A549 (cell line): ENCODE measurements at regions not wholly inside any gene's neighbourhood (a gene's known extent, or its start where the extent isn't known, plus 50 kb on each side); places are given as distances from the start of the nearest gene placed in this dataset.

ENCODE experiments used
- BHLHE40 ChIP-seq: IDR thresholded peaks from 2 replicates; pipeline ENCODE4 v1.6.1; 2012; ENCODE audit warnings: low read depth, low read length, inconsistent platforms
- CBX8 ChIP-seq: fragments of 200-600 bp; sonication (generic); IDR thresholded peaks from 2 replicates; pipeline ENCODE4 v1.6.1; 2016
- CEBPB ChIP-seq, 2 experiments: fragments of >200 bp in 1 of 2; sonication (Bioruptor Twin) in 1 of 2; formaldehyde crosslinking in 1 of 2; IDR thresholded peaks; 2 replicates each; pipeline ENCODE4 v1.6.1; 2012 to 2016
- CHD2 ChIP-seq: fragments of 150-350 bp; IDR thresholded peaks from 2 replicates; pipeline ENCODE4 v1.6.1; 2014; ENCODE audit warnings: low read length; ENCODE audit not compliant: partially characterized antibody
- CTCF ChIP-seq: fragments of >200 bp; sonication (Bioruptor Twin); formaldehyde crosslinking; IDR thresholded peaks from 3 replicates; pipeline ENCODE4 v1.5.1; 2016
- JUN ChIP-seq, 2 experiments: fragments of >200 bp; sonication (Bioruptor Twin); formaldehyde crosslinking; IDR thresholded peaks; 2 replicates in 1 of 2; 3 replicates in 1 of 2; pipeline ENCODE4 v1.6.1; 2016 to 2017
- MAFK ChIP-seq: fragments of 450-650 bp; IDR thresholded peaks from 2 replicates; pipeline ENCODE4 v1.6.1; 2014; ENCODE audit not compliant: partially characterized antibody
- MAZ ChIP-seq: fragments of 150-350 bp; IDR thresholded peaks from 2 replicates; pipeline ENCODE4 v1.6.1; 2014; ENCODE audit warnings: antibody characterized with exemption, low read depth, low read length, borderline replicate concordance
- MYC ChIP-seq: IDR thresholded peaks from 2 replicates; pipeline ENCODE4 v1.6.1; 2012; ENCODE audit warnings: mild to moderate bottlenecking, inconsistent platforms, low read length, improper control_type of control experiment, borderline replicate concordance
- NFE2L2 ChIP-seq: fragments of 150-350 bp; conservative IDR thresholded peaks from 2 replicates; pipeline ENCODE4 v1.6.1; 2014; ENCODE audit warnings: low read length
- RFX5 ChIP-seq: fragments of 450-650 bp; IDR thresholded peaks from 2 replicates; pipeline ENCODE4 v1.7.1; 2014; ENCODE audit warnings: antibody characterized with exemption, mild to moderate bottlenecking, moderate library complexity
- SMC3 ChIP-seq: fragments of >200 bp; sonication (Bioruptor Twin); formaldehyde crosslinking; IDR thresholded peaks from 3 replicates; pipeline ENCODE4 v1.6.1; 2018; ENCODE audit warnings: inconsistent platforms
- TF ChIP-seq, protein P1 (sequence below): IDR thresholded peaks from 2 replicates; pipeline ENCODE4 v1.6.1; 2012
- TF ChIP-seq, protein P2 (sequence below): fragments of 200-600 bp; sonication (generic); IDR thresholded peaks from 2 replicates; pipeline ENCODE4 v1.6.1; 2016; ENCODE audit warnings: antibody characterized with exemption, mild to moderate bottlenecking, moderate library complexity

DNA sequence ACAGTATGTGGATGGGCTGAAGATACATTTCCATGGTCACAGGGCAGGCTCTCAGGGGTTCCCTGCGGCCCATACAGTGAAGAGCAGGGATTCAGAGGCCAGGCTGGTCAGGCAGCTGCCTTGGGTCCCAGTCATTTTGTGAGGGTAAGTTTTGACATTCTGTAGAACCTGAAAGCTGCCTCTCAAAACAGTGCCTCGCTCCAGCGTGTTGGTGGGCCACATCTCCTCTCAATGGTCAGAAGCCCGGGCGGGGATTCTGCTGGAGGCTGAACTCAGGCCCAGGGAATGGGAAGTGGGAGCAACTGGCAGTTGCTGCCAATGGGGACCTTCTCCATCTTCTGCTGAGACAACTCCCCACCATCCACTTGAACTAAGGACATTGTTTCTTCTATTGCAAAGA lies 190.0 kb downstream of the PTPN20 start:
- TF ChIP-seq MAFK (no peak), CBX8 (no peak), CTCF (no peak), NFE2L2 (no peak), RFX5 (no peak), MAZ (no peak), CHD2 (no peak), SMC3 (no peak), BHLHE40 (no peak), CEBPB (IDR thresholded peaks at IDR 0.05) (no peak), JUN (IDR thresholded peaks at IDR 0.05) (no peak), MYC (no peak)
- TF ChIP-seq, protein P1, sequence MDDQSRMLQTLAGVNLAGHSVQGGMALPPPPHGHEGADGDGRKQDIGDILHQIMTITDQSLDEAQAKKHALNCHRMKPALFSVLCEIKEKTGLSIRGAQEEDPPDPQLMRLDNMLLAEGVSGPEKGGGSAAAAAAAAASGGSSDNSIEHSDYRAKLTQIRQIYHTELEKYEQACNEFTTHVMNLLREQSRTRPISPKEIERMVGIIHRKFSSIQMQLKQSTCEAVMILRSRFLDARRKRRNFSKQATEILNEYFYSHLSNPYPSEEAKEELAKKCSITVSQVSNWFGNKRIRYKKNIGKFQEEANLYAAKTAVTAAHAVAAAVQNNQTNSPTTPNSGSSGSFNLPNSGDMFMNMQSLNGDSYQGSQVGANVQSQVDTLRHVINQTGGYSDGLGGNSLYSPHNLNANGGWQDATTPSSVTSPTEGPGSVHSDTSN: no peak
- TF ChIP-seq, protein P2, sequence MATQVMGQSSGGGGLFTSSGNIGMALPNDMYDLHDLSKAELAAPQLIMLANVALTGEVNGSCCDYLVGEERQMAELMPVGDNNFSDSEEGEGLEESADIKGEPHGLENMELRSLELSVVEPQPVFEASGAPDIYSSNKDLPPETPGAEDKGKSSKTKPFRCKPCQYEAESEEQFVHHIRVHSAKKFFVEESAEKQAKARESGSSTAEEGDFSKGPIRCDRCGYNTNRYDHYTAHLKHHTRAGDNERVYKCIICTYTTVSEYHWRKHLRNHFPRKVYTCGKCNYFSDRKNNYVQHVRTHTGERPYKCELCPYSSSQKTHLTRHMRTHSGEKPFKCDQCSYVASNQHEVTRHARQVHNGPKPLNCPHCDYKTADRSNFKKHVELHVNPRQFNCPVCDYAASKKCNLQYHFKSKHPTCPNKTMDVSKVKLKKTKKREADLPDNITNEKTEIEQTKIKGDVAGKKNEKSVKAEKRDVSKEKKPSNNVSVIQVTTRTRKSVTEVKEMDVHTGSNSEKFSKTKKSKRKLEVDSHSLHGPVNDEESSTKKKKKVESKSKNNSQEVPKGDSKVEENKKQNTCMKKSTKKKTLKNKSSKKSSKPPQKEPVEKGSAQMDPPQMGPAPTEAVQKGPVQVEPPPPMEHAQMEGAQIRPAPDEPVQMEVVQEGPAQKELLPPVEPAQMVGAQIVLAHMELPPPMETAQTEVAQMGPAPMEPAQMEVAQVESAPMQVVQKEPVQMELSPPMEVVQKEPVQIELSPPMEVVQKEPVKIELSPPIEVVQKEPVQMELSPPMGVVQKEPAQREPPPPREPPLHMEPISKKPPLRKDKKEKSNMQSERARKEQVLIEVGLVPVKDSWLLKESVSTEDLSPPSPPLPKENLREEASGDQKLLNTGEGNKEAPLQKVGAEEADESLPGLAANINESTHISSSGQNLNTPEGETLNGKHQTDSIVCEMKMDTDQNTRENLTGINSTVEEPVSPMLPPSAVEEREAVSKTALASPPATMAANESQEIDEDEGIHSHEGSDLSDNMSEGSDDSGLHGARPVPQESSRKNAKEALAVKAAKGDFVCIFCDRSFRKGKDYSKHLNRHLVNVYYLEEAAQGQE: no peak
